HUES6 (cell line): ENCODE measurements at regions not wholly inside any gene's neighbourhood (a gene's known extent, or its start where the extent isn't known, plus 50 kb on each side); places are given as distances from the start of the nearest gene placed in this dataset.
"Not testable (repeated sequence)": the region's sequence is repeated elsewhere in the genome, so short reads cannot be mapped to it uniquely, and the experiment has no call there.

Experiments used
- H3K27ac ChIP-seq: 2 replicates; pipeline ENCODE4 v1.7.0; 2013; ENCODE audit warnings: low read depth, mild to moderate bottlenecking, low read length, inconsistent platforms
- H3K27me3 ChIP-seq: 2 replicates; pipeline ENCODE4 v1.6.1; 2013; ENCODE audit warnings: low read length; ENCODE audit not compliant: control insufficient read depth, insufficient read depth
- H3K36me3 ChIP-seq: 2 replicates; pipeline ENCODE4 v1.6.1; 2013; ENCODE audit warnings: low read length; ENCODE audit not compliant: control insufficient read depth, insufficient read depth
- H3K4me1 ChIP-seq: 2 replicates; pipeline ENCODE4 v1.6.1; 2013; ENCODE audit warnings: low read length; ENCODE audit not compliant: control insufficient read depth, insufficient read depth
- H3K4me3 ChIP-seq: 2 replicates; pipeline ENCODE4 v1.5.1; 2013; ENCODE audit warnings: low read depth, low read length
- H3K9ac ChIP-seq: one replicate; pipeline ENCODE4 v1.6.1; 2013; ENCODE audit warnings: mild to moderate bottlenecking, low read length
- H3K9me3 ChIP-seq: 2 replicates; pipeline ENCODE4 v1.6.1; 2013; ENCODE audit warnings: low read depth, low read length; ENCODE audit not compliant: control insufficient read depth, insufficient read depth

- H3K27me3 ChIP-seq: no peaks in the 10 kb centered on the region
- no peak overlapping the region for H3K9ac ChIP-seq
- H3K36me3 ChIP-seq: no peaks in the 10 kb centered on the region
- no peak overlapping the region for H3K4me3 ChIP-seq
- no peaks in the 10 kb centered on the region for H3K9me3 ChIP-seq
- no peak overlapping the region for H3K27ac ChIP-seq
- no peaks in the 10 kb centered on the region for H3K4me1 ChIP-seq
Observed at GRCh38 chr6:12490351-12490903, 200.3 kb downstream of the EDN1 start.

- Histone ChIP-seq H3K4me1 (no peaks in the 10 kb centered on the region), H3K27ac (no peak overlapping the region), H3K27me3 (no peaks in the 10 kb centered on the region), H3K4me3 (no peak overlapping the region), H3K9ac (no peak overlapping the region), H3K9me3 (no peaks in the 10 kb centered on the region), H3K36me3 (no peaks in the 10 kb centered on the region)
Observed at GRCh38 chr6:12490904-12491571, 200.9 kb downstream of the EDN1 start.

GRCh38 chr6:12492929-12493328 lies 202.8 kb downstream of the EDN1 start:
- H3K4me1 ChIP-seq, H3K9me3 ChIP-seq, H3K9ac ChIP-seq, H3K27ac ChIP-seq, H3K36me3 ChIP-seq, H3K4me3 ChIP-seq, H3K27me3 ChIP-seq: not testable (repeated sequence)

GRCh38 chr6:12493446-12493845 lies 203.3 kb downstream of the EDN1 start:
- Histone ChIP-seq H3K27ac (no peak overlapping the region), H3K4me3 (no peak overlapping the region), H3K4me1 (no peaks in the 10 kb centered on the region), H3K9me3 (no peaks in the 10 kb centered on the region), H3K9ac (no peak overlapping the region), H3K27me3 (no peaks in the 10 kb centered on the region), H3K36me3 (no peaks in the 10 kb centered on the region)

- Histone ChIP-seq H3K9me3 (0 out of 2 replicates have a peak, but pooled peaks cover 5% of the 10 kb centered on the region), H3K27ac (no peak overlapping the region), H3K9ac (no peak overlapping the region), H3K27me3 (no peaks in the 10 kb centered on the region), H3K4me1 (no peaks in the 10 kb centered on the region), H3K36me3 (no peaks in the 10 kb centered on the region), H3K4me3 (no peak overlapping the region)
Observed at GRCh38 chr6:12494161-12494560, 204.0 kb downstream of the EDN1 start.

- no peaks in the 10 kb centered on the region for H3K4me1 ChIP-seq
- H3K27me3 ChIP-seq: no peaks in the 10 kb centered on the region
- H3K27ac ChIP-seq: no peak overlapping the region
- 0 out of 2 replicates have a peak, but pooled peaks cover 5% of the 10 kb centered on the region for H3K9me3 ChIP-seq
- no peaks in the 10 kb centered on the region for H3K36me3 ChIP-seq
- H3K4me3 ChIP-seq: no peak overlapping the region
- no peak overlapping the region for H3K9ac ChIP-seq
Observed at GRCh38 chr6:12501990-12502389, 211.8 kb downstream of the EDN1 start.

- Histone ChIP-seq H3K27ac (no peak overlapping the region), H3K27me3 (no peaks in the 10 kb centered on the region), H3K9me3 (no peaks in the 10 kb centered on the region), H3K4me1 (no peaks in the 10 kb centered on the region), H3K9ac (no peak overlapping the region), H3K4me3 (no peak overlapping the region), H3K36me3 (no peaks in the 10 kb centered on the region)
Observed at GRCh38 chr6:12504325-12504966, 212.1 kb upstream of the PHACTR1 start.

GRCh38 chr6:12505486-12505885 lies 211.1 kb upstream of the PHACTR1 start:
- no peaks in the 10 kb centered on the region for H3K4me1 ChIP-seq
- H3K36me3 ChIP-seq: no peaks in the 10 kb centered on the region
- H3K9me3 ChIP-seq: no peaks in the 10 kb centered on the region
- no peaks in the 10 kb centered on the region for H3K27me3 ChIP-seq
- H3K4me3 ChIP-seq: no peak overlapping the region
- no peak overlapping the region for H3K27ac ChIP-seq
- no peak overlapping the region for H3K9ac ChIP-seq

GRCh38 chr6:12506159-12506558 lies 210.4 kb upstream of the PHACTR1 start:
- Histone ChIP-seq H3K27me3 (no peaks in the 10 kb centered on the region), H3K9ac (no peak overlapping the region), H3K4me3 (no peak overlapping the region), H3K27ac (no peak overlapping the region), H3K36me3 (no peaks in the 10 kb centered on the region), H3K4me1 (no peaks in the 10 kb centered on the region), H3K9me3 (no peaks in the 10 kb centered on the region)

- H3K36me3 ChIP-seq: no peaks in the 10 kb centered on the region
- no peaks in the 10 kb centered on the region for H3K4me1 ChIP-seq
- no peaks in the 10 kb centered on the region for H3K9me3 ChIP-seq
- H3K9ac ChIP-seq: no peak overlapping the region
- no peak overlapping the region for H3K27ac ChIP-seq
- no peaks in the 10 kb centered on the region for H3K27me3 ChIP-seq
- H3K4me3 ChIP-seq: no peak overlapping the region
Observed at GRCh38 chr6:12507636-12508035, 208.9 kb upstream of the PHACTR1 start.

- no peaks in the 10 kb centered on the region for H3K27me3 ChIP-seq
- H3K4me3 ChIP-seq: no peak overlapping the region
- H3K27ac ChIP-seq: no peak overlapping the region
- no peaks in the 10 kb centered on the region for H3K4me1 ChIP-seq
- no peak overlapping the region for H3K9ac ChIP-seq
- H3K36me3 ChIP-seq: no peaks in the 10 kb centered on the region
- H3K9me3 ChIP-seq: no peaks in the 10 kb centered on the region
Observed at GRCh38 chr6:12508553-12508952, 208.0 kb upstream of the PHACTR1 start.
